Left renal cortex interstitium (tissue), 4 donors: ENCODE measurements at regions not wholly inside any gene's neighbourhood (a gene's known extent, or its start where the extent isn't known, plus 50 kb on each side); places are given as distances from the start of the nearest gene placed in this dataset.
A peak's percentile ranks its signal among the peaks of the same experiment; 100 is the strongest.

ENCODE experiments used
- DNase-seq, 4 donors: peaks; one replicate each; pipeline ENCODE4 v3.0.0-alpha.2; 2013; ENCODE audit warnings: low read depth in 4 of 4, low spot score in 2 of 4, missing footprints in 1 of 4

- no peak for DNase-seq
Observed at GRCh38 chr6:44657206-44657819, 269.8 kb downstream of the CDC5L start.

- DNase-seq, result no peak
Observed at GRCh38 chr6:44658571-44658970, 271.1 kb downstream of the CDC5L start.

- DNase-seq, result no peak
Observed at GRCh38 chr6:44659726-44660125, 272.2 kb downstream of the CDC5L start.

- no peak for DNase-seq
Observed at GRCh38 chr6:44660561-44661220, 273.2 kb downstream of the CDC5L start.

GRCh38 chr6:44661221-44662008, 273.9 kb downstream of the CDC5L start:
- no peak for DNase-seq

GRCh38 chr6:44662461-44663121, 275.1 kb downstream of the CDC5L start:
- DNase-seq, result peak in 1 of 4 donors; percentile 46

GRCh38 chr6:44663860-44664634, 276.5 kb downstream of the CDC5L start:
- no peak for DNase-seq

- DNase-seq, result no peak
Observed at GRCh38 chr6:44664716-44665115, 277.2 kb downstream of the CDC5L start.

GRCh38 chr6:44665143-44665542, 277.6 kb downstream of the CDC5L start:
- no peak for DNase-seq

- no peak for DNase-seq
Observed at GRCh38 chr6:44665683-44666082, 278.2 kb downstream of the CDC5L start.

- no peak for DNase-seq
Observed at GRCh38 chr6:44666324-44666723, 278.8 kb downstream of the CDC5L start.

GRCh38 chr6:44667226-44667625, 279.7 kb downstream of the CDC5L start:
- DNase-seq, result no peak

GRCh38 chr6:44667668-44668390, 280.3 kb downstream of the CDC5L start:
- DNase-seq, result no peak

GRCh38 chr6:44668391-44668930, 281.0 kb downstream of the CDC5L start:
- DNase-seq, result no peak

GRCh38 chr6:44668976-44669934, 281.7 kb downstream of the CDC5L start:
- no peak for DNase-seq

GRCh38 chr6:44670146-44670545, 282.6 kb downstream of the CDC5L start:
- no peak for DNase-seq

GRCh38 chr6:44671333-44671732, 283.8 kb downstream of the CDC5L start:
- DNase-seq, result no peak

- no peak for DNase-seq
Observed at GRCh38 chr6:44672086-44672485, 284.6 kb downstream of the CDC5L start.
